ENCODE measurements at regions not wholly inside any gene's neighbourhood (a gene's known extent, or its start where the extent isn't known, plus 50 kb on each side); places are given as distances from the start of the nearest gene placed in this dataset.

GRCh38 chr3:147846854-147847478 is 437.8 kb downstream of the ZIC1 start:
- TF ChIP-seq, protein P1, sequence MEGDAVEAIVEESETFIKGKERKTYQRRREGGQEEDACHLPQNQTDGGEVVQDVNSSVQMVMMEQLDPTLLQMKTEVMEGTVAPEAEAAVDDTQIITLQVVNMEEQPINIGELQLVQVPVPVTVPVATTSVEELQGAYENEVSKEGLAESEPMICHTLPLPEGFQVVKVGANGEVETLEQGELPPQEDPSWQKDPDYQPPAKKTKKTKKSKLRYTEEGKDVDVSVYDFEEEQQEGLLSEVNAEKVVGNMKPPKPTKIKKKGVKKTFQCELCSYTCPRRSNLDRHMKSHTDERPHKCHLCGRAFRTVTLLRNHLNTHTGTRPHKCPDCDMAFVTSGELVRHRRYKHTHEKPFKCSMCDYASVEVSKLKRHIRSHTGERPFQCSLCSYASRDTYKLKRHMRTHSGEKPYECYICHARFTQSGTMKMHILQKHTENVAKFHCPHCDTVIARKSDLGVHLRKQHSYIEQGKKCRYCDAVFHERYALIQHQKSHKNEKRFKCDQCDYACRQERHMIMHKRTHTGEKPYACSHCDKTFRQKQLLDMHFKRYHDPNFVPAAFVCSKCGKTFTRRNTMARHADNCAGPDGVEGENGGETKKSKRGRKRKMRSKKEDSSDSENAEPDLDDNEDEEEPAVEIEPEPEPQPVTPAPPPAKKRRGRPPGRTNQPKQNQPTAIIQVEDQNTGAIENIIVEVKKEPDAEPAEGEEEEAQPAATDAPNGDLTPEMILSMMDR (conservative IDR thresholded peaks at IDR 0.05; ENCODE audit: low read depth, low read length): no peak
- DNase-seq (ENCODE audit: low read depth): no peak
- no peak overlapping the region for H3K4me3 ChIP-seq (ENCODE audit: low read length)

DNA sequence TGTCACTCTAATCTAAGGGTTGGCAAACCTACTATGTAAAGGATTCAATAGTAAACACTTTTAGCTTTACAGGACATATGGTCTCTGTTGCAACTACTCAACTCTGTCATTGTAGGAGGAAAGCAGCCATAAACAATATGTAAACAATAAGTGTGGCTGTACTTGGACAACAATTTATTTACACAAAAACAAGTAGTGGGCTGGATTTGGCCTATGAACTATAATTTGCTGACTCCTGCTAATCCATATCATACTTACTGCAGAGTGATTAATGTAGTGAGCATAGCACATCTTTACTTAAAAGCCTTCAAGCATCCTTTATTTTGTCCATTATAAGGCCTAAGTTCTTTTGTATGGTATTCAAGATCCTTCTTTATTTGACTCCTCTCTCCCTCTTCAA is 441.9 kb downstream of the ZIC1 start:
- no peak for DNase-seq (ENCODE audit: low read depth)
- TF ChIP-seq, protein P1 (conservative IDR thresholded peaks at IDR 0.05; ENCODE audit: low read depth, low read length): no peak
- no peak overlapping the region for H3K4me3 ChIP-seq (ENCODE audit: low read length)

DNA sequence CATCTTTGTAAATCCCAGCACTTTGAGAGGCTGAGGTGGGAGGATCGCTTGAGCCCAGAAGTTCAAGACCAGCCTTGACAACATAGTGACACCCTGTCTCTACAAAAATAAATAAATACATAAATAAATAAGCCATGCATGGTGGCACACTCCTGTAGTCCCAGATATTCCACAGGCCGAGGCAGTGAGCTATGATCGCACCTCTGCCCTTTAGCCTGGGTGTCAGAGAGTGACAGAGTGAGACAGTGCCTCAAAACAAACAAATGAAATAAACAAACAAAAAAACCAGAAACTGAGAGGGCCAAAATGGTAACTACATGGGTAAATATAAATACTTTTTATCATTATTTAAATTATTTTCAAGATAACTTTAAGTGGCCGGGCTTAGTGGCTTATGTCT is 445.4 kb downstream of the ZIC1 start:
- DNase-seq (ENCODE audit: low read depth): no peak
- TF ChIP-seq, protein P1 (conservative IDR thresholded peaks at IDR 0.05; ENCODE audit: low read depth, low read length): no peak

GRCh38 chr3:147864754-147865354 is 455.7 kb downstream of the ZIC1 start:
- no peak overlapping the region for H3K4me3 ChIP-seq (ENCODE audit: low read length)
- DNase-seq (ENCODE audit: low read depth): no peak
- TF ChIP-seq, protein P1 (conservative IDR thresholded peaks at IDR 0.05; ENCODE audit: low read depth, low read length): no peak

More for the DNA sequence above, 445.4 kb downstream of the ZIC1 start:
- no peak overlapping the region for H3K4me3 ChIP-seq (ENCODE audit: low read length)

DNA sequence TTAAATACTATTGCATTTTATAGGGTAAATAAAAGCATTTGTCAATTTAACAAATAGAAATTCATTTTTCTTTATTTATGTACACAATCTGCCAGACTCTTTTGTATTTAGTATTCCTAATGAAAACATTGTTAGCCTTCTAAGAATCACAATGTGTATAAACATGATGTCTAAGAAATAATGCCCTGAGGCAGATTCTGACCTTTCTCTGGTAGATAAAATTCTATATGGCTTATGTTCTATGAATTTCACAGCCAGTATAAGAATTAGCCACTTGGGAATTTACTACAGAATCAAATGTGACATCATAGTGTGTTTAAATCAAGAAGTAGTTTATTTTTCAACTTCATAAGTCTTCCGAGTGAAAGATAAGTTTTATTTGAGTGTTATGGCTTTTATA is 457.4 kb downstream of the ZIC1 start:
- TF ChIP-seq, protein P1 (conservative IDR thresholded peaks at IDR 0.05; ENCODE audit: low read depth, low read length): no peak
- DNase-seq (ENCODE audit: low read depth): no peak
- H3K4me3 ChIP-seq (ENCODE audit: low read length): no peak overlapping the region

- DNase-seq (ENCODE audit: low read depth): no peak
- TF ChIP-seq, protein P1 (conservative IDR thresholded peaks at IDR 0.05; ENCODE audit: low read depth, low read length): no peak
- no peak overlapping the region for H3K4me3 ChIP-seq (ENCODE audit: low read length)
Observed at GRCh38 chr3:147872568-147872967, 463.4 kb downstream of the ZIC1 start.

- DNase-seq (ENCODE audit: low read depth): no peak
- H3K4me3 ChIP-seq (ENCODE audit: low read length): no peak overlapping the region
- TF ChIP-seq, protein P1 (conservative IDR thresholded peaks at IDR 0.05; ENCODE audit: low read depth, low read length): no peak
Observed at GRCh38 chr3:147875498-147875897, 466.3 kb downstream of the ZIC1 start.
